ENCODE measurements at regions not wholly inside any gene's neighbourhood (a gene's known extent, or its start where the extent isn't known, plus 50 kb on each side); places are given as distances from the start of the nearest gene placed in this dataset.
A peak's percentile ranks its signal among the peaks of the same experiment; 100 is the strongest.

DNA sequence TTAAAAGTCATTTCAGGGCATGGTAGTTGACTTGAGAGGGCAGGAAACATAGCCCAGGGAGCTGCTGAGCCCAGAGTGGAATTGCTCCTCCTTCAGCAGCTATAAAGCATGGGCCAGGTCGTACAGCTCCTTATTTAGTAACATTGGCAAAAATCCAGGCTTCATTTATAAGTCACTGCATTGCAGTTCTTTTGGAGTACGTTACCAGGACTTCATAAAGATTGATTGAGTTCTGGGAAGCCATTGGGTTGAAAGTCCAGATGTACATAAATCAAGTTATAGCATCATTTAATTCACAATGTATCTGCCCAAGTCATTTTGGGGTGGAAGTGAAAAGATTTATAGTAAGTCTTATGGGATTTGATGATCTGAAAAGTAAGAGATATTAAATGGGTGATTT lies 53.0 kb upstream of the ANKEF1 start:
- no peak for DNase-seq

DNA sequence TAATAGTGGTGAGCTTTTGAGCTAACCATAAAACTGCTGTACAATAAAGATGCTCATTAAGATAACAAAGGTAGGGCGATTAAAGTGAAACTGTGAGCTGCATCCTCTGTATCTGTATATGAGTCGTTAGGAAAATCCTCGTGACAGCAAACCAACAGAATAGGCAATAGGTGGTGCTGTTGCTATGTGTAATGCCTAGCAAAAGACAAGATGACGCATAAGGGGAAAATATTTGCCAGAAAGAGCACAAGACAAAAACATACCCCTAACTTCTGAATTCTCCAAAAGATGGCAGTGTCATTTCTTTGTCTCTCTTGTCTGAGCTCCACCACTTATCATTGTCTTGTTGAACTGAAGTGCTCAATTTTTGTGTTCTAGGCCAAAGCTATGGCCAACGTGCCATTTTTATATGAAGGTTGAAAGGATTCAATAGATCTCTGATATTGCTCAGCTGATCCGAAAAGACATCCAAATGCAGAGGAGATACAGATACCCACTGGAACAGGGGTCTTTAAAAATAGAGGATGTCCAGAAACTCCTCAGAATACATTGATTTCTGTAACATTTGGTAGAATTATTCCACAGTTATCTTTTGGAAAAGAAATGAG lies 56.3 kb upstream of the ANKEF1 start:
- peak; percentile 90 for DNase-seq

- no peak for DNase-seq
Measured at GRCh38 chr20:9977629-9978028, 57.2 kb upstream of the ANKEF1 start.

DNA sequence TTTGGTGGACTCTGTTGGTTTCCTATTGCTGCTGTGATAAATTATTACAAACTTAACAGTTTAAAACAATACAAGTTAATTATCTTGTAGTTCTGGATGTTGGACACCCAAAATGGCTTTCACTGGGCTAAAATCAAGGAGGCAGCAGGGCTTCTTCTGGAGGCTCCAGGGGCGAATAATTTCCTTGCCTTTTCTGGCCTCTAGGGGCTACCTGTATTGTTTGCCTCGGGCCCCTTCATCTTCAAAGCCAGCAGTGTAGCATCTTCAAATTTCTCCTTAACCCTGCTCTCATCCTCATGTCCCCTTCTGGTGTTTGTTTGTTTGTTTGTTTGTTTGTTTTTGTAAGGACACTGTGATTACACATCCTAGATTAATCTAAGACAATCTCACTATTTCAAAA lies 60.5 kb upstream of the ANKEF1 start:
- no peak for DNase-seq

DNA sequence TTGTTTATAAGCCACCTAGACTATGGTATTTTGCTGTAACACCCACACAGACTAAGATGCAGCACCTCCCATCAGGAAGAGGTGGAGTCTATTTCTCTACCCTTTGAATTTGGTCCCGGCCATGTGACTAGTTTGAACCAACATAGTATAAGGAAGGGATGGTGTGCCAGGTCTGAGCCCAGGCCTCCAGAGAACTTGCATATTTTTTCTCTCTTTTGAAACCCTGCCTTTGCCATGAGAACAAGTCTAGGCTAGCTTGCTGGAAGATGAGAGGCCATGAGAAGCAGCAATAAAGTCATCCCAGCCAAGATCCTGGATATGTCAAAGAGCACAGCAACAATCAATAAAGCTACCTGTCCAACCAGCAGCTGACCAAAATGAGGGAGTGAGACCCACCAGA lies 63.0 kb upstream of the ANKEF1 start:
- no peak for DNase-seq

GRCh38 chr20:9969626-9970025 lies 65.2 kb upstream of the ANKEF1 start:
- DNase-seq = no peak

DNA sequence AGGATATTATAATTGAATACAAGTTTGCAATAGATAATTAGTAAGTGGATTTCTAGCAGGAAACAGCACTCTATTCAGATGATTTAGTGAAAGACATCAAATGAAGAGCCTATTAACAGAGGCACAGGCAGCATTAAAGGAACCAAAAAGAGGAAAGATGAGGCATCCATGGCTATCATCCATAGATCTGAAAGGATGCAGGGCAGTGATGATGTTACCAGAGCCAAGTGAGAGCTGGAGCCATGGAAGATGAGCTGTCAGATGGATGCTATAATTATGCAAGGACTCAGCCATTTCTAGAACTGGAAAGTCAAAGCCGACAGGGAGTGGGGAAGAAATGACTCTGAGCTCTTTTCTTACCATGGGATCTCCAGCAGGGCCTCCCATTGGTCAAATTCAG lies 66.8 kb upstream of the ANKEF1 start:
- no peak for DNase-seq

DNA sequence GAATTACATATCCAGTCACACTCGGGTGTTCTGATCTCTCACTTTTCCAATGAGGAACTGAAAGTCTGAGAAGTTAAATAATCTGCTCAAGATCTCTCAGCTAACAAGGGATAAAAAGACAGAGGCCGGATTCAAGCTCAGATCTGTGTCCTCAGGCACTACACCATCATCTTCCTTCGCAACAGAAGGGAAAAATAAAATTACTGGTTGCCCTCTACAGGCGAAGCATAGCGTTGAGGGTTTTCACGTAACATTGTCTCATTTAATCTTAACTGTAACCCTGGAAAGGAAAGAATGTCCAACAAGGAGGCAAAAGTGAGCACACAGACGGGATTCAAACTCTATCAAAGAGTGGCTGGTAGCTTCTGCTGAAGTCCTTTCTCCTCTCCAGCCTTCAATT lies 67.8 kb upstream of the ANKEF1 start:
- DNase-seq = no peak

DNA sequence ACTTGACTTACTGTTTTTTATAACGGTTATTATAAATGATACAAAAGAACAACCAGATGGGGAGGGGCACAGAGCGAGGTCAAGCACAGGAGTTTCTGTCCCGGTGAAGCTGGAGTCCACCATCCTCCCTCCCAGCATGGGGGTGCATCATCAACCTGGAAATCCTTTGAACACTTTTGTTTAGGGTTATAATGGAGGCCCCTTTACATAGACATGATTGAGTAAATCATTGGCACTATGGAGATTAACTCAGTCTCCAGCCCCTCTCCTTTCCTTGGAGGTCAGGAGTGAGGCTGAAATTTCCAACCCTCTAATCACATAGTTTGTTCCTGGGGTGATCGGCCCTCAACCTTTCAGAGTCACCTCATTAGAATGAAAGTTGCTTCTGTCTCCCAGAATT lies 71.8 kb upstream of the ANKEF1 start:
- DNase-seq = no peak

DNA sequence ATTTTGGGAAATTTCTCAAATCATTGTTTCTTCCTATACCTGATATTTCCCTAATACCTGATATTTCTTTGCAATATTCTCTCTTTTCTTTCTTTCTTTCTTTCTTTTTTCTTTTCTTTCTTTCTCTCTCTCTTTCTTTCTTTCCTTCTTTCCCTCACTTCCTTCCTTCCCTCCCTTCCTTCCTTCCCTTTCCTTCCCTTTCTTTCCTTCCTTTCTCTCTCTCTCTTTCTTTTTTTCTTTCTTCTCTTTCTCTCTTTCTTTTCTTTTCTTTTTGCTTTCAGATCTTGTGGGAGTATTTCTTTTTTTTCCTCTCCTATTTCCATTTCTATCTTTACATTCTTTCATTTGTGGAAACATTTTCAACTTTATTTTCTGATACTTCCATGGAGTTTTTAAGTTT lies 76.1 kb upstream of the ANKEF1 start:
- no peak for DNase-seq

GRCh38 chr20:9955646-9956045 lies 79.1 kb upstream of the ANKEF1 start:
- no peak for DNase-seq

- DNase-seq = no peak
Measured at GRCh38 chr20:9949563-9949962, 85.2 kb upstream of the ANKEF1 start.

DNA sequence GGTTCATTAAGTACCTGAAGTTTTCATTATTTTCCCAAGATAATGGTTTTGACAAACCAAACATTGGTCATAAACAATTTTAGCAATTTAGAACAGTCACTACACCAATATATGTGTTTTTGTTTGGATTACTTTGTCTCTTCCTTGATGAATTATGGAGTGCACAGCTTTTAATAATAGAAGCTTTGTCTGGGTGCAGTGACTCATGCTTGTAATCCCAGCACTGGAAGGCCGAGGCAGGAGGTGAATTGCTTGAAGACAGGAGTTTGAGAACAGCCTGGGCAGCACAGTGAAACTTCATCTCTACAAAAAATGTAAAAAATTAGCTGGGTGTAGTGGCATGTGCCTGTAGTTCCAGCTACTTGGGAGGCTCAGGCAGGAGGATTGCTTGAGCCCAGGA lies 89.4 kb upstream of the ANKEF1 start:
- DNase-seq = peak; percentile 42

- DNase-seq = no peak
Measured at GRCh38 chr20:9942736-9943135, 92.1 kb upstream of the ANKEF1 start.

- DNase-seq = no peak
Measured at GRCh38 chr20:9940329-9940728, 94.5 kb upstream of the ANKEF1 start.

DNA sequence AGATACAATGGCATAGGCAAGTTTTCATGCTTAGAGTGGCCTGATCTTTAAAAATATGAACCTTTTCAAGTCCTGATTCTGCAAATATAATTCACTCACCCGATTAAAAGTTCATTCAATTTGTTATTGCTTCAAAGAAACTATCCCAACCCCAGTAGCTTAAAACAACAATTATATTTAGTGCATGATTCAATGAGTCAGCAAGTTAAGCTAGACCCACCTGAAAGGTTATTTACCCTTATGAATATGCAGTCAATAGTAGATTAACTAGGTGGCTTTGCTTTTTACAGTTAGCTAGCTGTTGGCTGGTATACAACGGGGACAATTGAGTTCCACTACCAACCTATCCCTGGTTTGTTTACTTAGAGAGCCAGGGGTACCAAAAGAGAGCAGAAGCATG lies 95.6 kb upstream of the ANKEF1 start:
- no peak for DNase-seq

DNA sequence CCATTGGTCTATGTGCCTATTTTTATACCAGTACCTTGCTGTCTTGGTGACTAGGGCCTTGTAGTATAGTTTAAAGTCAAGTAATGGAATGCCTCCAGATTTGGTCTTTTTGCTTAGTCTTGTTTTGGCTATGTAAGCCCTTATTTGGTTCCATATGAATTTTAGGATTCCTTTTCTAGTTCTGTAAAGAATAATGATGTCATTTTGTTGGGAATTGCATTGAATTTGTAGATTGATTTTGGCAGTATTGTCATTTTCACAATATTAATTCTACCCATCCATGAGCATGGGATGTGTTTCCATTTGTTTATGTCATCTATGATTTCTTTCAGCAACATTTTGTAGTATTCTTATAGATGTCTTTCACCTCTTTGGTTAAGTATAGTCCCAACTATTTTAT lies 96.4 kb upstream of the PAK5 start:
- no peak for DNase-seq

DNA sequence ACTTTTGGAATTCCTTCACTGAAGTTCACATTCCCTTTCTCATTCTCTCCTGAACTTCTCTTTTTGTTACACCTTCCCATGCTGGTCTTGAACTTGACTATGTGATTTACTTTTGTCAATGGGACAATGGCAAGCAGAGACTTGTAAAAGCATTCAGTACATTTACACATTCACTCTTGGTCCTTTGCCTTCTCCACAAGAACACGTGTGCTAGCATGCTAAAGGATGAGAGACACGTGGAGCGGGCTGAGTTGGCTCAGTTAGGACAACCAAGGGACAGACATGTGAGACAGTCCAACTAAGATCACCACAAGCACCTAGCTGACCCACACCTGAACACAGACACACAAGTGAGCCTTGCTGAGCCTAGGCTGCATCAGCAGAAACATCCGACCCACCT lies 91.3 kb upstream of the PAK5 start:
- no peak for DNase-seq

GRCh38 chr20:9928955-9929354 lies 90.1 kb upstream of the PAK5 start:
- DNase-seq = no peak

DNA sequence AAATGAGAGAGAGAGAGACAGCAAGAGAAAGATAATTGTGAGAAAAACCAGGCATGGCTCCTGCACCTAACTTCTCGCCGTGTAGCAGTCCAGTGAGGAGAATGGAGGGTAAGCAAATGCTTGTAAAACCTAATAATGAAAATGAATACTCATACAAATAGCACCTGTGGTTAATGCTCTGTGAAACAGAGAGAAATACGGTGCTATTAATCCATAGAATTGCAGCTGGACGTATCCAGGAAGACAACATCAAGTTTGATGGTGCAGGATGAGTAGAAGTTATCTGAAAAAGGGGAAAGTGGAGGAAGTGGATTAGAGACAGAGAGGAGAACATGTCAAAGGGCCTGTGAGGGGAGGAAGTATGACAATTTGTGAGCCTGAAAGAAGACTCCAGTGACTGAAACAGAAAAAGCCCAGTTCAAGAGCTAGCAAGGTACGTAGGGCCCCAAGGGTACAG lies 89.4 kb upstream of the PAK5 start:
- DNase-seq = no peak

DNA sequence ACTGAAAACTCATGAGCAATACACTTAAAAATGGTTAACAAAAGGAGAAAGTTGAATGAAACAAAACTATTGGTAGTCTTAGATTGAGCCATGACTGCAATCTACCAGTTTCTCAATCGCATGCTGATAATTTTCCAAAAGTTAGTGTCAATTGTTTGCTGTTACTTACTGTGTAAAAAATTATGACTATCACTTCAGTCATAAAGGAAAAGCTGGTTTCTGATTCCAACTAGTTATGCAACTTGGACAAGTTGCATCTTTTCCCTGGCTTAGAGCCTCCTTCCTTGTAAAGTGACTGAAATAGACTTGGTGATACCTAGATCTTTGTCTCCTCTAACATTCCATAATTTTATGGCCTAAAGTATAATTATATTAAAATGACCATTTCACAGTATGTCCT lies 88.3 kb upstream of the PAK5 start:
- DNase-seq = no peak

GRCh38 chr20:9926476-9926875 lies 87.6 kb upstream of the PAK5 start:
- DNase-seq = no peak

GRCh38 chr20:9926007-9926406 lies 87.1 kb upstream of the PAK5 start:
- DNase-seq = no peak

DNA sequence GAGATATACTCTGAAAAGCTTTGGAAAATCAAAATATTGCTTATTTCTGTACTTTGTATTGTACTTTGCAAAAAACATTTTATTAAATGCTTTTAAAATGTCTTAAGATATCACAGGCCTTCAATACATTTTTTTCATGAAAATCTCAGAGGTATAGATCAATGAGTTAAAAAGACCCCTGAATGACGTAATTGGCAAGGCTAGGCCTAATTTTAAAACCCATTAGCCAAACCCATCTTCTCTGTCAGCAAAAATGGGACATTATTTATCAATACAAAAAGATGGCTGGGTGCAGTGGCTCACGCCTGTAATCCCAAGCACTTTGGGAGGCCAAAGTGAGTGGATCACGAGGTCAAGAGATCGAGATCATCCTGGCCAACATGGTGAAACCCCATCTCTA lies 84.8 kb upstream of the PAK5 start:
- no peak for DNase-seq

DNA sequence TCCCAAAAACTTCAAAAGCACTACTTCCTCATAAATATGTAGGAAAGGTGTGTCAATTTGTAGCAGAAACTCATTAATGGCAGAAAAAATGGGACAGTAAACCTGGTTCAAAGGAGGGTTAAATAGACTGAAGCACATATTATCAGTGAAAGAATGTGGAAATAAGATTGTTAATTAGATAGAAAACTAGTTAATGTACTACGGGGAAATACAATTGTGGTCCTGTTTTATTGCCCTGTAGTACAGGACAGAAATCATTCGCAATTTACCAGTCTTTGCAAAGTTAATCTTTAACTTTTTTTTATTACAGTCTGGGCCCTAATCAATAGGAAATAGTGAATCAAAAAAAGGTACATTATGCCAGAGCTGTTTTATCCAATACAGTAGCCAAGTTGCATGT lies 82.0 kb upstream of the PAK5 start:
- DNase-seq = no peak
